Body of pancreas (tissue), 4 donors: ENCODE measurements at regions not wholly inside any gene's neighbourhood (a gene's known extent, or its start where the extent isn't known, plus 50 kb on each side); places are given as distances from the start of the nearest gene placed in this dataset.

Experiments
- CTCF ChIP-seq, 7 experiments: fragments of 450-650 bp in 4 of 7; fragments of 200-600 bp in 3 of 7; sonication (generic) in 3 of 7; IDR thresholded peaks; one replicate each; pipeline ENCODE4 v1.5.1; 2016 to 2019; ENCODE audit warnings: antibody characterized with exemption in 7 of 7
- POLR2A ChIP-seq, 3 donors: fragments of 450-650 bp; IDR thresholded peaks; one replicate each; pipeline ENCODE4 v1.6.1; 2016; ENCODE audit warnings: antibody characterized with exemption in 3 of 3, mild to moderate bottlenecking in 2 of 3

- TF ChIP-seq POLR2A (IDR thresholded peaks at IDR 0.05) = no peak
- TF ChIP-seq CTCF (IDR thresholded peaks at IDR 0.05) = no peak
Measured at GRCh38 chr12:91810531-91811451, 334.9 kb downstream of the BTG1 start.
